K562 (cell line): ENCODE measurements at regions not wholly inside any gene's neighbourhood (a gene's known extent, or its start where the extent isn't known, plus 50 kb on each side); places are given as distances from the start of the nearest gene placed in this dataset.

Experiments
- ATAC-seq: fragments of 200-7000 bp; cut with Tn5 transposase; 3 replicates; pipeline ENCODE4 v1.9.1; 2020; ENCODE audit warnings: moderate library complexity
- BruUV-seq: library from RNA; stranded (reverse); fragments of 400-500 nt; replicated peaks from 2 replicates; lab custom pipeline; 2021; lab: Mats Ljungman, UMichigan
- CTCF ChIA-PET: fragments of 300-600 bp; formaldehyde crosslinking; extraction: SDS; loops from one replicate; lab custom pipeline; 2021; ENCODE audit warnings: low intra/inter-chr PET ratio; lab: Yijun Ruan, JAX
- POLR2A ChIA-PET: fragments of 300-600, 350-650 bp; sonication (Branson Sonifier 250); formaldehyde crosslinking; extraction: SDS; loops from one replicate; lab custom pipeline; 2021; ENCODE audit warnings: antibody characterized with exemption, inconsistent platforms; lab: Yijun Ruan, JAX
- DNase-seq, 4 experiments: peaks; one replicate each; pipeline versions ENCODE4 v3.0.0 to v3.0.0-alpha.2; 2011 to 2018; ENCODE audit warnings: low spot score in 3 of 4, mixed read lengths in 3 of 4; ENCODE audit errors: extremely low read depth in 1 of 4
- FAIRE-seq: peaks from 2 replicates; lab custom pipeline; 2011; peaks lifted over from hg19 to GRCh38; lab: Jason Lieb, UNC
- H2AFZ ChIP-seq: 2 replicates; pipeline ENCODE4 v1.6.0; 2011; ENCODE audit warnings: low read depth, low read length, control low read depth, inconsistent platforms
- H3K27ac ChIP-seq: fragments of 200-600 bp; 3 replicates; pipeline ENCODE4 v1.8.0; 2011; ENCODE audit warnings: low read depth, mild to moderate bottlenecking, control low read depth, inconsistent platforms, low read length, moderate library complexity, mixed read lengths; ENCODE audit errors: extremely low read depth
- H3K27me3 ChIP-seq, 2 experiments: fragments of 300-600 bp in 1 of 2; 2 replicates in 1 of 2; 3 replicates in 1 of 2; pipeline versions ENCODE4 v1.6.0 to v1.8.0; 2011; ENCODE audit warnings: inconsistent platforms in 2 of 2, low read length in 2 of 2, mild to moderate bottlenecking in 1 of 2, mixed read lengths in 1 of 2, moderate library complexity in 1 of 2; ENCODE audit not compliant: control insufficient read depth in 2 of 2, insufficient read depth in 2 of 2
- H3K36me3 ChIP-seq: fragments of 300-600 bp; 3 replicates; pipeline ENCODE4 v1.8.0; 2011; ENCODE audit warnings: mild to moderate bottlenecking, low read length, inconsistent platforms; ENCODE audit not compliant: control insufficient read depth, insufficient read depth
- H3K4me1 ChIP-seq, 2 experiments: fragments of 200-600 bp in 1 of 2; replicated peaks in 1 of 2; 2 replicates in 1 of 2; 3 replicates in 1 of 2; pipeline versions ENCODE4 v1.5.1 to v1.8.0; 2011; ENCODE audit warnings: inconsistent platforms in 2 of 2, low read length in 2 of 2, mild to moderate bottlenecking in 1 of 2, mixed read lengths in 1 of 2, moderate library complexity in 1 of 2; ENCODE audit not compliant: control insufficient read depth in 2 of 2, insufficient read depth in 2 of 2
- H3K4me2 ChIP-seq: 2 replicates; pipeline ENCODE4 v1.6.1; 2011; ENCODE audit warnings: low read length, control low read depth, inconsistent platforms, mixed read lengths; ENCODE audit not compliant: insufficient read depth
- H3K4me3 ChIP-seq: fragments of 200-600 bp; sonication (generic), shearing (Covaris generic); 2 replicates; pipeline ENCODE4 v1.5.1; 2016; ENCODE audit warnings: control low read depth, inconsistent platforms
- H3K79me2 ChIP-seq: fragments of 200-600 bp; 3 replicates; pipeline ENCODE4 v1.8.0; 2011; ENCODE audit warnings: low read length, inconsistent platforms; ENCODE audit not compliant: control insufficient read depth, insufficient read depth
- H3K9ac ChIP-seq, 2 experiments: 2 replicates each; pipeline versions ENCODE4 v1.6.0 to v1.6.1; 2011; ENCODE audit warnings: low read depth in 2 of 2, low read length in 2 of 2, control low read depth in 1 of 2, inconsistent platforms in 1 of 2, mild to moderate bottlenecking in 1 of 2, mixed read lengths in 1 of 2; ENCODE audit not compliant: insufficient read depth in 1 of 2
- H3K9me1 ChIP-seq: one replicate; pipeline ENCODE4 v1.6.0; 2011; ENCODE audit warnings: inconsistent platforms, mild to moderate bottlenecking, low read length, moderate library complexity; ENCODE audit not compliant: control insufficient read depth, insufficient read depth
- H3K9me3 ChIP-seq: replicated peaks from 2 replicates; pipeline ENCODE4 v1.5.1; 2011; ENCODE audit warnings: low read depth, low read length, inconsistent platforms; ENCODE audit not compliant: control insufficient read depth, insufficient read depth
- H4K20me1 ChIP-seq: replicated peaks from 2 replicates; pipeline ENCODE4 v1.6.1; 2011; ENCODE audit warnings: low read length, inconsistent platforms, mixed read lengths; ENCODE audit not compliant: control insufficient read depth, insufficient read depth
- DACH1 ChIP-seq: fragments of 450-650 bp; IDR thresholded peaks from 2 replicates; pipeline ENCODE4 v1.6.1; 2018; ENCODE audit not compliant: partially characterized antibody
- HNRNPL ChIP-seq: fragments of 200-400 bp; formaldehyde crosslinking; IDR thresholded peaks from 2 replicates; pipeline ENCODE4 v1.6.1; 2017; ENCODE audit warnings: low read depth, mild to moderate bottlenecking, low read length
- PHF8 ChIP-seq: fragments of 200-600 bp; sonication (generic); IDR thresholded peaks from 2 replicates; pipeline ENCODE4 v1.6.1; 2012; ENCODE audit warnings: mixed run types, mild to moderate bottlenecking, inconsistent platforms, low read length, moderate library complexity, borderline replicate concordance
- RBM22 ChIP-seq: fragments of 200-400 bp; formaldehyde crosslinking; IDR thresholded peaks from 2 replicates; pipeline ENCODE4 v1.6.1; 2018; ENCODE audit warnings: low read length, low read depth; ENCODE audit not compliant: poor library complexity, severe bottlenecking
- SIRT6 ChIP-seq: IDR thresholded peaks from one replicate; pipeline ENCODE4 v1.6.1; 2012; ENCODE audit warnings: low read depth, mild to moderate bottlenecking, control low read depth, inconsistent platforms, low read length, moderate library complexity
- SMARCA4 ChIP-seq: fragments of 450-650 bp; IDR thresholded peaks from 2 replicates; pipeline ENCODE4 v1.6.1; 2016
- SP1 ChIP-seq: sonication (generic); formaldehyde crosslinking; IDR thresholded peaks from 2 replicates; pipeline ENCODE4 v1.8.1; 2022; ENCODE audit warnings: mild to moderate bottlenecking, missing genetic modification reagents
- WGBS: fragments of 100-300 bp; shearing (Covaris generic); methylation state at CpG from one replicate; pipeline ENCODE4 v1.1.6; 2016; ENCODE audit warnings: low coverage, mixed read lengths; ENCODE audit not compliant: insufficient coverage; ENCODE audit errors: missing lambda C conversion rate; 5-methylcytosine and 5-hydroxymethylcytosine counted together
- in situ Hi-C: fragments of 300-500 bp; cut with MboI; formaldehyde crosslinking; loops from 4 replicates; pipeline ENCODE4 v1.15.0; 2018; ENCODE audit warnings: inconsistent platforms, mixed read lengths
- intact Hi-C: fragments of 100-400 bp; cut with micrococcal nuclease; formaldehyde crosslinking; loops from 2 replicates; pipeline ENCODE4 v1.14.2; 2022
- TF ChIP-seq, protein P1 (sequence below): fragments of 200-800 bp; sonication (Bioruptor generic); IDR thresholded peaks from 2 replicates; pipeline ENCODE4 v1.6.1; 2017; ENCODE audit warnings: missing genetic modification characterization, missing compliant biosample characterization

DNA sequence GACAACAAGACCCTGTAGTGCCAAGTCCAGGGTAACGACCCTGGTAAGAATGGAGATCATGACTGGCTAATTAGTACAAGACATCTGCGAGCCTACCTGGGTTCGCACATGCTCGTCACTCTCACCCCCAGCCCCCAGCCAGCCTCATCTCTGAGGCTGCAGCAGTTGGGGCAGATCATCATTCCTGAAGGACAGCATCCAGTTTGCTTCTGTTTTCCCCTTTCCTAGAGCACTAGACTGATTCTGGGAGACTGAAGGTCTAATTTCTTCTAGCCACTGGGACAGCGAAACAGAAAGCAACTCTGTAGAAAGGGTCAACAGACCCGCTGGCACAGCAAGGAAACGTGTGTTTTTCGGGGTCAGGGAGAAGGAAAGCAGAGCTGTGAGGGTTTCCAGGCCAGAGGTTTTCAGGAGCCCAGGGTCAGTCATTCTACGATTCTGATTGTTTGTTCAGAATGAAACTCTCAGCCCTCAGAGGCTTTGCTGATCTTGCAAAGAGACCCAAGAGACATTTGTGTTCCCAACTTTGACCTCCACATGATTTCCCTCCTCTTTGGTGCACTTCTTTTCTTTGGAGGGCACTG, 343.1 kb upstream of the NOCT start (continued):
- no peak for TF ChIP-seq HNRNPL
- TF ChIP-seq SP1 (CRISPR knock-in tag) = no peak

DNA sequence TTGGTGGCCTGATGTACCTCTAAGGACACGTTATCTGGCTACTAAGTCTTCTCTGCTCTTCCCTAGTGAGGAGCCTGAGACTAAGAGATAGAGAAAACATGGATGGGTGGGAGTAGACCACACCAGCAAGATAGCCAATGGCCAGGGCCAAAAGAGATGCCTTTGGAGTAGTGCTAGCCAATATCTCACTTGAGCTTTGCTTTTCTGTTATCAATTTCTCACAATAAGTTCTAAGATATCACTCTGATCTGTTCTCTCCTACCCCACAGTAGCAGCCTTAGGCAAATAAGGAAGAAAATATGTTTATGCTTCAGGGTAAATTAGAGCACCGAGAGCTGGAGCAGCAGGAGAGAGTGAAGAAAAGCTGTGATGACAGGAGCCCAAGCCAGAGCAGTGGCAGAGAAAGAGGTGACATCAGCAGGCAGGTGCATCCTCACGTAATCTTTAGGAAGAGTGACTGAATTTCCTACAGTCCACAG, 343.9 kb upstream of the NOCT start:
- Histone ChIP-seq H3K9me3 (no peaks in the 10 kb centered on the region), H3K9me1 (no peaks in the 10 kb centered on the region), H4K20me1 (no peaks in the 10 kb centered on the region), H3K27ac (peak overlapping the region; percentile 55; the same call in 2 of the 3 replicates), H2AFZ (peak overlapping the region; percentile 67; the same call in 1 of the 2 replicates), H3K4me1 (peaks cover 20 to 39% of the 10 kb centered on the region in 2 experiments; a peak in 4 of 5 replicates), H3K4me3 (no peak overlapping the region), H3K4me2 (peak overlapping the region; percentile 68; the same call in 1 of the 2 replicates), H3K36me3 (no peaks in the 10 kb centered on the region), H3K79me2 (no peaks in the 10 kb centered on the region), H3K9ac (peak overlapping the region in 1 of 2 experiments; percentile 8; a peak in 1 of 4 replicates), H3K27me3 (no peaks in the 10 kb centered on the region)
- in situ Hi-C loops (loop anchor here (10.0 kb wide), 1 partner anchor 497 kb away; no protein-coding TSS in a partner anchor), intact Hi-C loops (loop anchor here (10.0 kb wide), 1 partner anchor 1547 kb away; no protein-coding TSS in a partner anchor)
- ATAC-seq (peak; percentile 96), DNase-seq (peak; percentile 75 to 91 (median 84)), FAIRE-seq (peak; percentile 99)
- BruUV-seq = no TSS peak
- ChIA-PET CTCF (no interaction called here), POLR2A (interaction anchor here (0.6 to 1.3 kb wide), 3 partner anchors 60 to 436 kb away, joined by 3 read pairs; no protein-coding TSS in a partner anchor)
- WGBS = 0% methylated on average over 3 of the region's 3 CpGs
- TF ChIP-seq RBM22 = no peak
- TF ChIP-seq, protein P1, sequence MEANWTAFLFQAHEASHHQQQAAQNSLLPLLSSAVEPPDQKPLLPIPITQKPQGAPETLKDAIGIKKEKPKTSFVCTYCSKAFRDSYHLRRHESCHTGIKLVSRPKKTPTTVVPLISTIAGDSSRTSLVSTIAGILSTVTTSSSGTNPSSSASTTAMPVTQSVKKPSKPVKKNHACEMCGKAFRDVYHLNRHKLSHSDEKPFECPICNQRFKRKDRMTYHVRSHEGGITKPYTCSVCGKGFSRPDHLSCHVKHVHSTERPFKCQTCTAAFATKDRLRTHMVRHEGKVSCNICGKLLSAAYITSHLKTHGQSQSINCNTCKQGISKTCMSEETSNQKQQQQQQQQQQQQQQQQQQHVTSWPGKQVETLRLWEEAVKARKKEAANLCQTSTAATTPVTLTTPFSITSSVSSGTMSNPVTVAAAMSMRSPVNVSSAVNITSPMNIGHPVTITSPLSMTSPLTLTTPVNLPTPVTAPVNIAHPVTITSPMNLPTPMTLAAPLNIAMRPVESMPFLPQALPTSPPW (CRISPR knock-in tag) = peak; percentile 40; the same call in 1 of the 2 replicates
- TF ChIP-seq DACH1 = no peak
- TF ChIP-seq SMARCA4 = peak; percentile 96
- no peak for TF ChIP-seq PHF8
- TF ChIP-seq SIRT6 = no peak
